HG02759 (cell line): ENCODE measurements at regions not wholly inside any gene's neighbourhood (a gene's known extent, or its start where the extent isn't known, plus 50 kb on each side); places are given as distances from the start of the nearest gene placed in this dataset.
"Not testable (repeated sequence)": the region's sequence is repeated elsewhere in the genome, so short reads cannot be mapped to it uniquely, and the experiment has no call there.

ENCODE experiments used
- ATAC-seq: cut with Tn5 transposase; IDR thresholded peaks from one replicate; pipeline ENCODE4 v1.9.1; 2021; ENCODE audit warnings: mild to moderate bottlenecking, moderate library complexity; ENCODE audit not compliant: unreplicated experiment

DNA sequence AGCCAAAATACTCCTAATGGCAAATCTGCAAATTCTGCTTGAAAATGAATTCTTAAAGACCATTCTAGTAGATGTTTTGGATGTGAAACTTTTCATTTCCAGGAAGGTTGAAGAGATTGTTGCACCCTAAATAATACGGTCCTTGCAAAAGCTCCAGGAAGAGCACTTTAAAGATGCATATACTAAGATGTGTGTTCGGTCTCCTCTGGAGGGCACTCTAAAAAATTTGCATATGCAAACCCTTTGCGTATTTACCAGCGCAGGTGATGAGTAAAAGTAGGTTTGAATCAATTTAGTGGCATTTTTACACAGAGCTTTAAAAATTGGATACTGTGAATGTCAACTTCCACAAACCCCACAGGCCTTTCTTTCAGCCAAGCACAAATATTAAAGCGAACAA is 378.1 kb upstream of the SORCS1 start:
- ATAC-seq, result no peak

DNA sequence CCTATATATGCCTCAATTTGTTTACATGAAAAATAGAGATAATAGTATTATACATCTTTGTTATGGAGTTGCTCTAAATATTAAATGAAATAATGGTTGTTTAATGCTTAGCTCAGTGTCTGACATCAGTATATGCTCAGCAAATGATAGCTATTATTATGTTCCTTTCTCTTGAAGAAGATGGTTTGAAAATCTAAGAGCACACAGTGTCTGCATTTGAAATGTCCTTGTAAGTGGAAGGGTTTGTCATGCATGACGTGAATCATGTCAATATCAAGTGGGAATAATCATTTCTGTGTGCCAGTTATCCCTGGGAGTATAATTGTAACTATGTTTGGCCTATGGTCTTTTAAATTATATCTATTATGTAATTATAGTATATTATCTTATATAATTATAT is 377.5 kb upstream of the SORCS1 start:
- no peak for ATAC-seq

DNA sequence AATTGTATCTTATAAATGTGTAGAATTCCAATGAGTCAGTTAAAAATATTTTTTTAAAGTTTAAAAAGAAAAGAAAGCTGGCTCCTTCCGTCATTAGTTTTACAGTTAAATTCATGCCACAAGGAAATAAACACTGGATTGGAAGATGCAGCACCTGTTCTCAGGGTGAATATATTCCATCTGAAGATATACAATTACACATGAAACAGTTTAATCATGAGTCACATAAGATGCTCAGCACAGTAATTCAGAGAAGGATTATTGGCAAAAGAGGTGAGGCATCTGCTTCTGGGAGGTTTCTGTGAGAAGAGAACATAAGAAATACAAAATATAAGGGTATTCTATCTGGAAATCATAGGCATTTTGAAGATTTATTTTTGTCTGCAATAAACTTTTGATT is 376.5 kb upstream of the SORCS1 start:
- no peak for ATAC-seq

GRCh38 chr10:107529350-107529749 is 364.8 kb upstream of the SORCS1 start:
- no peak for ATAC-seq

GRCh38 chr10:107520348-107520747 is 355.8 kb upstream of the SORCS1 start:
- no peak for ATAC-seq

- no peak for ATAC-seq
Observed at GRCh38 chr10:107517811-107518210, 353.3 kb upstream of the SORCS1 start.

GRCh38 chr10:107516349-107516748 is 351.8 kb upstream of the SORCS1 start:
- no peak for ATAC-seq

GRCh38 chr10:107504011-107504410 is 339.5 kb upstream of the SORCS1 start:
- not testable (repeated sequence) for ATAC-seq

DNA sequence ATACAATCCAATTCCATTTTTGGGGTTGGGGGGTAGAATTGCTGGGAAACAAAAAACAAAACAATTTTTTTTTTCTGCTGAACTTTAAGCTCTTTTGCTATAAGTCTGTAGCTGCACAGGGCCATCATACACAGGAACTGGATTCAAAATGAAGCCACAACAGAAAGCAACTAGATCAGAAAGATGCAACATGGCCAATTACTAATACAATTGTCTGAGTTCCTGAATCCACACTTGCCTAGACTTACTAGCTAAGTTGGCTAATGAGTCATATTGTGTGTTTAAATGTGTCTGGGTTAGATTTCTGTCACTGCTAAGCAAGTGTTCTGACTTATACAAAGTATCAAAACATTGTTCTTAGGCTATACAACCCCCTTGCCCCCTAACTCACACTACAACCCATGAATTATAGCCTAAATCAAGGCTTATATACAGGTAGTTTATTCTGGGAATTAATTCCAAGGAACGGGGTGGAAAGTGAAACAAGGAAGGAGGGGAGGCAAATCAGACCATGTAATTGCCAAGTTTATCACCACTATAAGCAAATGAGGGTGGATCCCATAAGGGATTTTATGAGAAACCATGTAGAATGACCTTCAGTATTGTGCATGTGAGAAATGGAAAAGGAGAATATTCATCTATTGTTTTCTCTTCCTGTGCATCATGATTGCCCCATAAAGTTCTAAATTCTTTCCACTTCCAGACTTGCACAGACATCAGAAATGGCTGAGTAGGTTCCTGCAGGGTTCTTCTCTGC is 337.9 kb upstream of the SORCS1 start:
- no peak for ATAC-seq

DNA sequence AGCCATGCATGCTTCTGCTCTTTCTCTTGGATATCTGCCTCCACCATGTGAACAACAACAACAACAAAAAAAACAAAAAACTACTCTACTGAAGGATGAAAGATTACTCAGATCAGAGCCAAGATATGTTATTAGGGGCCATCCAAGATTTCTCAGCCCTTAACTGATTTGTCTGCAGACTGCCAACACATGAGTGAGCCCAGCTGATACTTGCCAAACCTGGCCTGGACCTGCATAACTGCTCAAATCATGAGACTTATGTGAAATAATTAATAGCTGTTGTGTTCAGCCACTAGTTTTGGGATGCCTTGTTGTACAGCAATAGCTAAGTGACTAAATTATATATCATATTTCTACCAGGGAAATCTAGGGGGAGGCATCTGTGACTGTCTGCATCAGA is 334.5 kb upstream of the SORCS1 start:
- ATAC-seq, result no peak

DNA sequence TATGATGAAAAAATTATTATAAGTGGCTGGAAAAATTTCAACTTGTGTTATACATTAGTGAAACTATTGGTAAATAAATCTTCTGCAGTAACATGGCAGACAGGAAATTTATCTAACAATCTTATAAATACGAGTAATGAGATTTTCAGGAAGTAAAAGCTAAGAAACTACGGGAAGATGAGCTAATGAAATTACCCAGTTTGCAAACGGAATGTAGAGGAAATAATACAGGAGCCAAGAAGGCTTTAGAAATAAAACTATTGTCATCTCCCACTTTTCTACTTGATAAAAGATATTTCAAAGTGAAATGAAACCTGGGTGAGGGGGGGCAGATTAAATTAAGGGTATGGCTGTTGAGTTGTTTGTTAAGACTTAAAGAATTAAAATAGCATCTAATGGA is 332.5 kb upstream of the SORCS1 start:
- ATAC-seq, result no peak

- no peak for ATAC-seq
Observed at GRCh38 chr10:107496594-107496993, 332.1 kb upstream of the SORCS1 start.

GRCh38 chr10:107492389-107492788 is 327.9 kb upstream of the SORCS1 start:
- no peak for ATAC-seq

- no peak for ATAC-seq
Observed at GRCh38 chr10:107490389-107490788, 325.9 kb upstream of the SORCS1 start.

GRCh38 chr10:107487284-107487683 is 322.8 kb upstream of the SORCS1 start:
- ATAC-seq, result no peak

DNA sequence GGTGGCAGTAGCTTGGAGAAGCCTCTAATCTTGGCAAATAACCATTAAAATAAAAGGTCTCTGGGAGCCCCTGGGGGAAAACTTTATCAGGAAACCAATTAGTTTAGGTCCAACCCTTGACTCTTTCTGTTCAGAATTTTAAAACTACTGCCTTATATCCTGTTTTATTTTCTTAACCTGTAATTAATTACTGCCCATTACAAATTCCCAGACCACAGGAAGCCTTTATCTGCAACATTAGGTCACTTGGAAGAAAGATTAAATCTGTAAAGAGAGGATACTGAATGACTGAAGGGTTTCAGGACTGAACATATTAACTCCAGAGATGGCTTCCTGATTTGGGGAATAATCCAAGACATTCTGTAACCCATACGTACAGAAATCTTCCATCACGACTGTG is 320.5 kb upstream of the SORCS1 start:
- ATAC-seq, result no peak

DNA sequence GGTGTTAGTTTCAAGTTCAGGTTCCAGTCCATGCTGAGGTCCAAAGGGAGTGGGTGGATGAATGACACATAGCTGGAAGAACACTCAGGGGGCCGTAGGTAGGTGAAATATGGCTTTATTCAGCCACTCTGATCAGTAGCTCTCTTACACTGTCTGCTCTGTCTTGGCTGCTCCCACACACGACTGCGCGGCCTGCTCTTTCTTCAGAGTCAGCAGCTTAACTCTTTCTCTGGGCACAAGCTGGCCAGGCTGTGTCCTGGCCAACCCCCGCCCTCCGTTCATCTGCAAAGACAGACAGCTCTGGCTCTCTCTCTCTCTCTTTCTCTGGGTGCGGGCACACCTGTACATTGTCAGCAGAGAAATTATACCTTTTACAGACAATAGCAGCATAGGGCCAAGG is 317.4 kb upstream of the SORCS1 start:
- ATAC-seq, result no peak

DNA sequence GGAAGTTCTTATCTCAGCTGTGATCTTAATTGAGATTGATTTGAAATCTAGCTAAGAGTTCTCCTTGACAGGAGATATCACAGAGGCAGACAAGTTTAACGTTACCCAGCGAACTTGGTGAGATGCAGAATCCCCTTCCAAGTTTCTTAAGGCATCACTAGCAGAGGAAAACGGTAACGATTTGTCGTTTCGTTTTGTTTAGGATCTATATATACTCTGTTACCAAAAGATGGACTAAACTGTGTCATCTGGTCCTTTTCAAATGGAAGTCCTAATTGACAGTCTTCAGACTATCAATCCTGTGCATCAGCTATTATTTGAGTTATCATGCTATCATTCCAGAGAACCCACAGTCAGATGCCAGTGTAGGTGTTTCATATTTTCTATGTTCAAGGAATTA is 316.7 kb upstream of the SORCS1 start:
- no peak for ATAC-seq

DNA sequence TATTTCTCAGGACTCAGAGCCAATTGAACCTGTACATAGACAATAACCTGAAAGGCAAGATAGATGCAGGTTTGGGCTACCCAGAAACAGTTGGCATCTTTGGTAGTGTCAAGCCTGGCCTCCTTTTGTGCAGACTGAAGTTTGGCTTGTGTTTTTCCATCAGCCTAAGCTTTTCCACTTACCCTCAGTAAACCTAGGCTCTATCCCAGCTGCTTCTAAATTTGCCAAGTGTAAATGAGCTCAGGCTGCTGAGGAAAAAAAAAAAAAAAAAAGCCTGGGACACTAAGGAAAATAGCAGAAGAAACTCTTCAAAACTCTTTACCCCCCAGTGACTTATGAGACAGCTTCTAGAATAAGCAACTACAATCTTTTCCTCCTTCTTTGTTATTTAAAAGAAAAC is 316.3 kb upstream of the SORCS1 start:
- ATAC-seq, result no peak

- peak; percentile 84 for ATAC-seq
Observed at GRCh38 chr10:107477266-107477665, 312.8 kb upstream of the SORCS1 start.

GRCh38 chr10:107476408-107476807 is 311.9 kb upstream of the SORCS1 start:
- ATAC-seq, result no peak

DNA sequence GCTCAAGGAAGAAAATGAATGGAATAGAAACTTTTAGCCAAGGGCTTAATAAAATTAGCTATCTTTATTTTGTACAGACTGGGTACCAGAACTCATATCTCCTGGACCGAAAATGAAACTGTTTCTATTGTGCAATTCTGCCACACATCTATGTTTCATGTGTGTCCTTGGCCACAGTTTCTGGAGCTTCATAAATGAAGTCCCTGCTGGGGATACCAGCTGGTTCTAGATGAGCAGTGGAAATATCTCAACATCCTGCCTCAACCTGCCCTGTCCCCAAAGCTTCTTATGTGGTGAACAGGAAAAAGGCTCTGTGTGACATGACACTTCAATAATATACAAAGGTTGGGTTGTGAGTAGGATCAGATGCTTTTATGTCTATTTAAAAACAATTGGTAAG is 310.1 kb upstream of the SORCS1 start:
- ATAC-seq, result no peak

GRCh38 chr10:107473225-107473624 is 308.7 kb upstream of the SORCS1 start:
- no peak for ATAC-seq
